DND-41 (cell line): ENCODE measurements at regions not wholly inside any gene's neighbourhood (a gene's known extent, or its start where the extent isn't known, plus 50 kb on each side); places are given as distances from the start of the nearest gene placed in this dataset.

Source experiments
- EZH2 ChIP-seq: IDR thresholded peaks from 3 replicates; pipeline ENCODE4 v1.6.1; 2012; ENCODE audit warnings: borderline replicate concordance, low read depth, mild to moderate bottlenecking, moderate library complexity, low read length, inconsistent platforms; ENCODE audit not compliant: severe bottlenecking
- TF ChIP-seq, protein P1 (sequence below): IDR thresholded peaks from 2 replicates; pipeline ENCODE4 v1.5.1; 2012; ENCODE audit warnings: borderline replicate concordance, low read length, moderate library complexity, mild to moderate bottlenecking; ENCODE audit not compliant: poor library complexity, severe bottlenecking; ENCODE audit errors: extremely low read depth

GRCh38 chr12:65540140-65540539 lies 261.7 kb downstream of the MSRB3 start:
- TF ChIP-seq, protein P1, sequence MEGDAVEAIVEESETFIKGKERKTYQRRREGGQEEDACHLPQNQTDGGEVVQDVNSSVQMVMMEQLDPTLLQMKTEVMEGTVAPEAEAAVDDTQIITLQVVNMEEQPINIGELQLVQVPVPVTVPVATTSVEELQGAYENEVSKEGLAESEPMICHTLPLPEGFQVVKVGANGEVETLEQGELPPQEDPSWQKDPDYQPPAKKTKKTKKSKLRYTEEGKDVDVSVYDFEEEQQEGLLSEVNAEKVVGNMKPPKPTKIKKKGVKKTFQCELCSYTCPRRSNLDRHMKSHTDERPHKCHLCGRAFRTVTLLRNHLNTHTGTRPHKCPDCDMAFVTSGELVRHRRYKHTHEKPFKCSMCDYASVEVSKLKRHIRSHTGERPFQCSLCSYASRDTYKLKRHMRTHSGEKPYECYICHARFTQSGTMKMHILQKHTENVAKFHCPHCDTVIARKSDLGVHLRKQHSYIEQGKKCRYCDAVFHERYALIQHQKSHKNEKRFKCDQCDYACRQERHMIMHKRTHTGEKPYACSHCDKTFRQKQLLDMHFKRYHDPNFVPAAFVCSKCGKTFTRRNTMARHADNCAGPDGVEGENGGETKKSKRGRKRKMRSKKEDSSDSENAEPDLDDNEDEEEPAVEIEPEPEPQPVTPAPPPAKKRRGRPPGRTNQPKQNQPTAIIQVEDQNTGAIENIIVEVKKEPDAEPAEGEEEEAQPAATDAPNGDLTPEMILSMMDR: no peak
- TF ChIP-seq EZH2: no peak
